ENCODE measurements at regions not wholly inside any gene's neighbourhood (a gene's known extent, or its start where the extent isn't known, plus 50 kb on each side); places are given as distances from the start of the nearest gene placed in this dataset.

DNA sequence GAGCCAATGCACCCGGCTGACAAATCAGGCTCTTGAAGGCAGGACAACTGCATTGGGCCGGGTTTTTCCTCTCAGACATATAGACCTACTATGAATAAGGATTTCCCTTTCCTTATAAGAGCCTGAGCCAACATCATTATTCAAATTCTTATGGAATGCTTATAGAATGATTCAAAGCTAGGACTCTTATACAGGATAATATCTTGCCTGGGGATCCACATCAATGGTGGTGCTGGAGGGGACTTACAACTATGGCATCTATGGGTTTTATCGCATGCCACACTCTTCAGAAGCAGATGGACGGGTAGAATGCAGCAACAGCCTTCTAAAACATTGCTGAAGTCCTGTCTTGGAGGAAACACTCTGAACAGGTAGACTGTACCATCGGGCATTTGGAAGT is 296.8 kb upstream of the KYNU start:
- TF ChIP-seq, protein P1, sequence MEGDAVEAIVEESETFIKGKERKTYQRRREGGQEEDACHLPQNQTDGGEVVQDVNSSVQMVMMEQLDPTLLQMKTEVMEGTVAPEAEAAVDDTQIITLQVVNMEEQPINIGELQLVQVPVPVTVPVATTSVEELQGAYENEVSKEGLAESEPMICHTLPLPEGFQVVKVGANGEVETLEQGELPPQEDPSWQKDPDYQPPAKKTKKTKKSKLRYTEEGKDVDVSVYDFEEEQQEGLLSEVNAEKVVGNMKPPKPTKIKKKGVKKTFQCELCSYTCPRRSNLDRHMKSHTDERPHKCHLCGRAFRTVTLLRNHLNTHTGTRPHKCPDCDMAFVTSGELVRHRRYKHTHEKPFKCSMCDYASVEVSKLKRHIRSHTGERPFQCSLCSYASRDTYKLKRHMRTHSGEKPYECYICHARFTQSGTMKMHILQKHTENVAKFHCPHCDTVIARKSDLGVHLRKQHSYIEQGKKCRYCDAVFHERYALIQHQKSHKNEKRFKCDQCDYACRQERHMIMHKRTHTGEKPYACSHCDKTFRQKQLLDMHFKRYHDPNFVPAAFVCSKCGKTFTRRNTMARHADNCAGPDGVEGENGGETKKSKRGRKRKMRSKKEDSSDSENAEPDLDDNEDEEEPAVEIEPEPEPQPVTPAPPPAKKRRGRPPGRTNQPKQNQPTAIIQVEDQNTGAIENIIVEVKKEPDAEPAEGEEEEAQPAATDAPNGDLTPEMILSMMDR (IDR thresholded peaks at IDR 0.05) = no peak

DNA sequence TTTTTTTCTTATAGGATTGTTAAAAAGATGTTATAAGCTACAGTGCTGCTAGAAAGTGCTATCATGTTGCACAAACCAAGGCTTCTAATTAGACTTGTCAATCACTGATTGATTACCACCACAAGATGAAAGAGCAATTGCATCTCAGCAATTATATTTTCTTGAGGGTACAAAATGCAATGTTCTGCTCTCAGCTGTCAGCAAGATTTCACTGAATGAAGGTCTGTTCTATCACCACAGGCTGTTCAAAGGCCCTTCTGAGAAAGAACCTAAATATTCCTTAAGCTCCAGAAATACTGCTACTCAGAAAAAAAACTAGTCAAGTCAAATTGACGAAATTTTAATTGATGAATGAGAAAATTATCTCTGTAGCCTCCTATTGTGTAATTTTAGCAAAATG is 301.9 kb upstream of the KYNU start:
- TF ChIP-seq, protein P1 (IDR thresholded peaks at IDR 0.05) = no peak

DNA sequence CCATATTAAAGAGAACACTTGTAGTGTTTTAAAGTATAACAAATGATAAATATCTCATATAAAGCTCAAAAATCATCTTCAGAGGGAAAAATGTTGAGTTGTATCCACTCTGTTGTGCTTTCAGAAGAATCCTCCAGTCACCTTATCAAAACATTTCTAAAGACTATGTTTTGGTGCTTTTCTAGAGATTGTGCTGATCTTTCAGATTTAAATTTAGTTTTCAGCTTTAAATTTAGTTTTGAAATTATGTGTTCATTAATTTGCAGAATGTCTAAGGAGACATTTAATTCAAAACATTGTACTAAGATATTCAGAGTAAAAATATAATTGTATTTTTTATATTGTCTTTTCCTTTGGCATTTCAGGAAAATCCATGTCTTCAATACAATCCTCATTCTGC is 303.1 kb upstream of the KYNU start:
- TF ChIP-seq, protein P1 (IDR thresholded peaks at IDR 0.05) = no peak

DNA sequence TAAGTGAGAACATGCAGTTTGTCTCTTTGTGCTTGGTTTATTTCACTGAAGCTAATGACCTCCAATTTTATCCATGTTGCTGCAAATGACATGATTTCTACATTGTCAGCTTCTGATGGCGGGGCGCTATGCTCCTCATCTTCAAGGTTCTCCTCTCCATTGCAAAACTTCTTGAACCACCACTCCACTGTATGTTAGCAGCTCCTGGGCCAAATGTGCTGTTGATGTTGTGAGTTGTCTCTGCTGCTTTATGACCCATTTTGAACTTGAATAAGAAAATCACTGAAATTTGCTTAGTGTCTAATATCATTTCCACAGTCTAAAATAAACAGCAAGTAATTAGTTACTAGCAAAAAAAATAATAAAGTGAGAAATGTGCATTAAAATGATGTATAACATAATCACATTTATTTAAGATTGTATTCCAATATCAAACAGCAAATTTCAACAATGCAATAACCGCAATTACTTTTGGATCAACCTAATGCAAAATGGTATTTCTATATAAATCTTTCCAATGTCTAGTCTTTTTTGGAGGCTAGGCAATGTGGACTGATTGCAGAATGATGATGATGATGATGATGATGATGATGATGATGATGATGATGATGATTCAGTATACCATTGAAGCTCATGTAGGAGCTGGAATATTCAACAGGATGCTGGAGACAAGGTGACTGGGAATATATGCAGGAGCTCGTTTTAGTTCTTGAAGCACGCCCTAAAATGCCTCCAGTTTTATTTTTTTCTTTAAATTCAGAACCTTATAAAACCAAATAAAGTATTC is 304.9 kb upstream of the KYNU start:
- TF ChIP-seq, protein P1 (IDR thresholded peaks at IDR 0.05) = no peak

DNA sequence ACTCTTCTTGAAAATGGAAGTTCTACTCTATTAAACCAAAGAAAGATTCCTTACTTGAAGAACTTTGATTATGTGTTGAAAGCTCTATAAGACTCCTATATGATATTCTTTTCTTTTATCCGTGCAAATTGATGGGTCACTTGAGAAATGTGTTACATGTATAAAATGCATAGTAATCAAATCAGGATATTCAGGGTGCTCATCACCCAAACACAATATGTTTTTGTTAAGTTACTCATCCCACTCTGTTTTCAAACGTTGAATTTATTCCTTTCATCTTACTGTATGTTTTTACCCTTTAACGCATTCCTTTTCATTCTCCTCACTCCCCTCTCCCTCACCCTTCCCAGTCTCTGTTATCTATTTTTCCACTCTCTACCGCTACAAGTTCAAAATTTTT is 305.5 kb upstream of the KYNU start:
- TF ChIP-seq, protein P1 (IDR thresholded peaks at IDR 0.05) = no peak

DNA sequence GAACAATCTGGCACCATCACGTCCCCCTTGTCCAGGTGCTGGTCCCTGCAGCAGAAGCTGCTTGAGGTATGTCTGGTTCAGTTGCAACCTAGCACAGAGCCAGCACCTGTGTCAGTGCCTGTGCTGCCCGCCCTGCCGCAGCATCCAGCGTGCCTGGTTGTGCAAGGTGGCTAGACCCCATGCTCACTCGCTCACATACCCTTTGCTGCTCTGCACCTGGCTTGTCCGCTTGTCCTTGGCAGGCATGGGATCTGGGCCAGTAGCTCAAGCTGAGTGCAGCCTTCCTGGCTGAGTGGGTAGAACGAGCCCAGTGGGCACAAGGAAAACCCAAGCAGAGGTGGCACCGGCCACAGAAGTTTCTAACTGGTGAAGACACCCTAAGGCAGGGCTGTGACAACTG is 314.6 kb upstream of the KYNU start:
- TF ChIP-seq, protein P1 (IDR thresholded peaks at IDR 0.05) = no peak

DNA sequence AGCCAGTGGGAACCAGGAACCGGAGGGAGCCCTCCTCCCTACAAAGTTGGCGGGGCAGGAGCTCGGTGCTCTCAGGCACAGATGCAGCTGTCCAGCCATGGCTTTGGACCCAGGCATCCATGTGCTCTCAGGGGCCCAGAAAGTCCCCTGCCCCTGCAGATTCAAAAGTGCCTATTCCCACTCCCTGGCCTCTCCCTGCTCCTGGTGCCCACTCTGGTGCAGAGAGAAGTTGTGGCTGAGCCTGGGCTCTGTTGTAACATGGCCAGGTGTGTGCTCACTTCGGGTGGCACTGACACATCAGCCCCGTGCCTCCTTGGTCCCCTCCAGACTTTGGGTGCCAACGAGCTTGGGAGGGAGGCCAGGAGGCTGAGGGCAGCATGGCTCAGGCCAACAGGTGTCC is 315.8 kb upstream of the KYNU start:
- TF ChIP-seq, protein P1 (IDR thresholded peaks at IDR 0.05) = no peak

DNA sequence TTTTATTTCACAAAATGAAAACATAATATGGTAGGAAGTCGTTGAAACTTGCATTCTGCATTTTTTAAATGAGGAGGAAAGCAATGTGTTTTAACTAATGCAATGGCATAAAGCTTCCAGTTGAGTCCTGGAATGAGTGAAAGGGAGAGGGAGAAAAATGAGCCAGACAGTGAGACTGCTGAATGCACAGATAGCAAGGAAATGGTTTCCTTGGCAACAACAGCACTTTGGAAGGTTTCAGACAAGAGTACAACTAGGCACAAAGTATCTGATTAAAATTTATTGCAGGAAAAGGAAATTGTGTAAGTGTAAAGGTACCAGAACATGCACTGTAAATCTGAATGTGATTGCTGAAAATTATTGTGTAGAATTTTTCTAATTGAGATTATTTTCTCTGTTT is 320.1 kb upstream of the KYNU start:
- TF ChIP-seq, protein P1 (IDR thresholded peaks at IDR 0.05) = no peak

All from LNCAP (cell line).